ENCODE measurements at regions not wholly inside any gene's neighbourhood (a gene's known extent, or its start where the extent isn't known, plus 50 kb on each side); places are given as distances from the start of the nearest gene placed in this dataset.

- peak; percentile 0 for DNase-seq (ENCODE audit: low read depth)
These were observed 222.6 kb upstream of the LUZP2 start for GRCh38 chr11:24274214-24274781.

GRCh38 chr11:24286238-24286637 is 210.6 kb upstream of the LUZP2 start:
- no peak for DNase-seq (ENCODE audit: low read depth)

- no peak for DNase-seq (ENCODE audit: low read depth)
These were observed 207.6 kb upstream of the LUZP2 start for GRCh38 chr11:24289301-24289700.

GRCh38 chr11:24293964-24294363 is 202.9 kb upstream of the LUZP2 start:
- DNase-seq (ENCODE audit: low read depth): no peak

- DNase-seq (ENCODE audit: low read depth): no peak
These were observed 201.5 kb upstream of the LUZP2 start for GRCh38 chr11:24295360-24295759.

GRCh38 chr11:24297461-24297860 is 199.4 kb upstream of the LUZP2 start:
- no peak for DNase-seq (ENCODE audit: low read depth)

GRCh38 chr11:24298146-24298545 is 198.7 kb upstream of the LUZP2 start:
- DNase-seq (ENCODE audit: low read depth): no peak

GRCh38 chr11:24311974-24312373 is 184.9 kb upstream of the LUZP2 start:
- no peak for DNase-seq (ENCODE audit: low read depth)

GRCh38 chr11:24312464-24313238 is 184.2 kb upstream of the LUZP2 start:
- no peak for DNase-seq (ENCODE audit: low read depth)

GRCh38 chr11:24321229-24321628 is 175.6 kb upstream of the LUZP2 start:
- DNase-seq (ENCODE audit: low read depth): no peak

GRCh38 chr11:24324211-24324610 is 172.6 kb upstream of the LUZP2 start:
- no peak for DNase-seq (ENCODE audit: low read depth)

GRCh38 chr11:24344222-24344621 is 152.6 kb upstream of the LUZP2 start:
- DNase-seq (ENCODE audit: low read depth): no peak

- no peak for DNase-seq (ENCODE audit: low read depth)
These were observed 147.9 kb upstream of the LUZP2 start for GRCh38 chr11:24348908-24349307.

GRCh38 chr11:24351179-24351578 is 145.7 kb upstream of the LUZP2 start:
- DNase-seq (ENCODE audit: low read depth): no peak

- DNase-seq (ENCODE audit: low read depth): no peak
These were observed 140.4 kb upstream of the LUZP2 start for GRCh38 chr11:24356501-24356900.

- no peak for DNase-seq (ENCODE audit: low read depth)
These were observed 139.0 kb upstream of the LUZP2 start for GRCh38 chr11:24357620-24358410.

GRCh38 chr11:24372491-24372890 is 124.4 kb upstream of the LUZP2 start:
- DNase-seq (ENCODE audit: low read depth): no peak

- no peak for DNase-seq (ENCODE audit: low read depth)
These were observed 123.3 kb upstream of the LUZP2 start for GRCh38 chr11:24373516-24373915.

GRCh38 chr11:24375351-24375750 is 121.5 kb upstream of the LUZP2 start:
- DNase-seq (ENCODE audit: low read depth): no peak

- DNase-seq (ENCODE audit: low read depth): no peak
These were observed 120.9 kb upstream of the LUZP2 start for GRCh38 chr11:24375931-24376330.

GRCh38 chr11:24383137-24383536 is 113.7 kb upstream of the LUZP2 start:
- no peak for DNase-seq (ENCODE audit: low read depth)

- no peak for DNase-seq (ENCODE audit: low read depth)
These were observed 112.6 kb upstream of the LUZP2 start for GRCh38 chr11:24384240-24384639.
